Lung (tissue), 11 donors: ENCODE measurements at regions not wholly inside any gene's neighbourhood (a gene's known extent, or its start where the extent isn't known, plus 50 kb on each side); places are given as distances from the start of the nearest gene placed in this dataset.
"Not testable (repeated sequence)": the region's sequence is repeated elsewhere in the genome, so short reads cannot be mapped to it uniquely, and the experiment has no call there.

ENCODE experiments used
- ATAC-seq: fragments of 200-7000 bp; cut with Tn5 transposase; one replicate; pipeline ENCODE4 v1.9.1; 2020; ENCODE audit warnings: moderate number of reproducible peaks; ENCODE audit not compliant: insufficient read depth, low FRiP score
- DNase-seq, 3 donors: peaks; one replicate each; pipeline ENCODE4 v3.0.0-alpha.2; 2013 to 2017
- H3K27ac ChIP-seq, 2 donors: one replicate each; pipeline ENCODE4 v1.5.1; 2013; ENCODE audit warnings: mild to moderate bottlenecking in 2 of 2, moderate library complexity in 2 of 2, control low read depth in 1 of 2, inconsistent platforms in 1 of 2, low read depth in 1 of 2, low read length in 1 of 2
- H3K27me3 ChIP-seq, 3 donors: one replicate each; pipeline ENCODE4 v1.5.1; 2013; ENCODE audit warnings: low read length in 2 of 3; ENCODE audit not compliant: control insufficient read depth in 3 of 3, insufficient read depth in 3 of 3
- H3K36me3 ChIP-seq, 4 donors: one replicate each; pipeline ENCODE4 v1.5.1; 2013; ENCODE audit warnings: low read length in 4 of 4, mild to moderate bottlenecking in 1 of 4, moderate library complexity in 1 of 4; ENCODE audit not compliant: control insufficient read depth in 4 of 4, insufficient read depth in 4 of 4
- H3K4me1 ChIP-seq, 5 donors: one replicate each; pipeline ENCODE4 v1.5.1; 2013; ENCODE audit warnings: low read length in 5 of 5, mild to moderate bottlenecking in 2 of 5, moderate library complexity in 1 of 5; ENCODE audit not compliant: control insufficient read depth in 5 of 5, insufficient read depth in 5 of 5
- H3K4me3 ChIP-seq: one replicate; pipeline ENCODE4 v1.5.1; 2013; ENCODE audit warnings: mild to moderate bottlenecking, control low read depth, moderate library complexity
- H3K9ac ChIP-seq, 2 donors: one replicate each; pipeline ENCODE4 v1.5.1; 2013; ENCODE audit warnings: low read length in 2 of 2, control low read depth in 1 of 2; ENCODE audit not compliant: insufficient read depth in 1 of 2
- H3K9me3 ChIP-seq, 4 donors: one replicate each; pipeline ENCODE4 v1.5.1; 2013; ENCODE audit warnings: low read length in 3 of 4, mild to moderate bottlenecking in 1 of 4, moderate library complexity in 1 of 4; ENCODE audit not compliant: control insufficient read depth in 4 of 4, insufficient read depth in 3 of 4
- CTCF ChIP-seq: IDR thresholded peaks from 2 replicates; pipeline ENCODE4 v1.5.1; 2012; ENCODE audit warnings: mild to moderate bottlenecking; ENCODE audit errors: control extremely low read depth, extremely low read depth
- WGBS, 2 donors: extraction: QIAGEN DNeasy Blood & Tissue Kit; methylation state at CpG; one replicate each; pipeline ENCODE4 v1.1.7; 2013; 5-methylcytosine and 5-hydroxymethylcytosine counted together
- donor health status: control.
- donor health status: control.
- donor health status: Bipolar disorder and iron deficiency.
- donor health status: healthy.
- donor health status: DM: yes; HTN: yes; CAD: no.

GRCh38 chr6:86502497-86502896 lies 434.8 kb upstream of the HTR1E start:
- H3K27ac ChIP-seq, result no peak overlapping the region
- DNase-seq, result no peak
- H3K36me3 ChIP-seq, result no peaks in the 10 kb centered on the region
- H3K4me3 ChIP-seq, result no peak overlapping the region
- ATAC-seq, result no peak
- no peak overlapping the region for H3K9ac ChIP-seq
- H3K9me3 ChIP-seq, result peaks cover 0 to 6% (median 5%) of the 10 kb centered on the region in 4 donors
- WGBS, 2 donors, result 50 to 52% methylated on average over 3 of the region's 3 CpGs
- no peak for TF ChIP-seq CTCF
- no peaks in the 10 kb centered on the region for H3K27me3 ChIP-seq
- H3K4me1 ChIP-seq, result no peaks in the 10 kb centered on the region

GRCh38 chr6:86500035-86500434 lies 437.3 kb upstream of the HTR1E start:
- Histone ChIP-seq H3K9ac (no peak overlapping the region), H3K4me3 (no peak overlapping the region), H3K36me3 (no peaks in the 10 kb centered on the region), H3K4me1 (no peaks in the 10 kb centered on the region), H3K9me3 (peaks cover 0 to 6% (median 5%) of the 10 kb centered on the region in 4 donors), H3K27ac (no peak overlapping the region), H3K27me3 (no peaks in the 10 kb centered on the region)
- DNase-seq (no peak), ATAC-seq (no peak)
- no peak for TF ChIP-seq CTCF
- 40 to 51% methylated on average over 2 of the region's 2 CpGs for WGBS, 2 donors

DNA sequence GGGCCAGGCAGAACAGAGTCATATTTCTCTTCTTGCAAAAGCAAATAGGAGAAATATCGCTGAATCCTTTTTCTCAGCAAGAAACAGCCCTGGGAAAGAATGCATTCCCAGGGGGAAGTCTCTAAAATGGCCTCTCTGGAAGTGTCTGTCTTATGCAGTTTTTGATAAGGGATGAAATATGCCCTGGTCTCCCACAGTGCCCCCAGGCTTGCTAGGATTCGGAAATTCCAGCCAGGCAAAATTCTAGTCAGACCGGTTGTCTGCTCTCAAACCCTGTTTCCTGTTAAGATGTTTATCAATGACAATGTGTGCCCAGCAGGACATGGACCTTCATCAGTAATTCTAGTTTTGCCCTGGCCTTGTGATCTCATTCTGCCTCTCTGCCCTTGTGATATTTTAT lies 448.3 kb upstream of the HTR1E start:
- WGBS, 2 donors, result 49 to 54% methylated on average over 3 of the region's 3 CpGs

DNA sequence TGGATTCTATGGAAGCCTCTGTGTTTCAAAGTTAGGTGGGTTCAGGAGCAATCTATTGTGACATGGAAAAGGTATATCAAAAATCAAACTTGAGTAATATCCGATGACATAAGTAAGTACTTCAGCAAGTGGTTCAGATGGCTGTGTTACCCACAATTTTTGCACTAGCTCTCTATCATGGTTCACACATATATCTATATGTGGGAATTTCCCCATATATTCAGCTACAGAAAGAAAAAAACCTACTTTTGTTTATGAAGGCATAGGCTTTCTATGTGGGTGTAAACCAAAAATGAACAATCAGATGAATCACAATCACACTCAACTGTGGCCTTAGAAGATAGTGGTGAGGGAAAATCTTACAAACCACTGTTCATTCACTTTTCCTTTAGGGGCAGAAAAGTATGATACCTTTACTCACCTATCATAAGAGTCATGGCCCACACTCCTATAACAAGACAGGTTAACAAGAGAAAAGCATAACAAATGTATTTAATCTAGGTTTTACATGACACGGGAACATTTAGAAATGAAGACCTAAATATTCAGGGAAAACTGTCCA lies 449.6 kb upstream of the HTR1E start:
- Histone ChIP-seq H3K4me1 (no peaks in the 10 kb centered on the region), H3K27me3 (no peaks in the 10 kb centered on the region), H3K9me3 (peaks cover 0 to 1% (median 0%) of the 10 kb centered on the region in 4 donors), H3K9ac (no peak overlapping the region), H3K27ac (no peak overlapping the region), H3K36me3 (no peaks in the 10 kb centered on the region), H3K4me3 (no peak overlapping the region)
- no peak for DNase-seq
- TF ChIP-seq CTCF, result no peak
- no peak for ATAC-seq
- 89 to 91% methylated on average over 2 of the region's 2 CpGs for WGBS, 2 donors

More for the DNA sequence above, 448.3 kb upstream of the HTR1E start:
- H3K9me3 ChIP-seq, ATAC-seq, H3K27ac ChIP-seq, H3K4me1 ChIP-seq, DNase-seq, H3K36me3 ChIP-seq, H3K4me3 ChIP-seq, H3K27me3 ChIP-seq, H3K9ac ChIP-seq: not testable (repeated sequence)

- not testable (repeated sequence) for DNase-seq, H3K4me1 ChIP-seq, H3K4me3 ChIP-seq, H3K9ac ChIP-seq, H3K27ac ChIP-seq, H3K27me3 ChIP-seq, H3K9me3 ChIP-seq, ATAC-seq, H3K36me3 ChIP-seq
- 88 to 89% methylated on average over 10 of the region's 10 CpGs for WGBS, 2 donors
These were observed 459.0 kb upstream of the HTR1E start for GRCh38 chr6:86478316-86478715.
